ENCODE measurements at regions not wholly inside any gene's neighbourhood (a gene's known extent, or its start where the extent isn't known, plus 50 kb on each side); places are given as distances from the start of the nearest gene placed in this dataset.

DNA sequence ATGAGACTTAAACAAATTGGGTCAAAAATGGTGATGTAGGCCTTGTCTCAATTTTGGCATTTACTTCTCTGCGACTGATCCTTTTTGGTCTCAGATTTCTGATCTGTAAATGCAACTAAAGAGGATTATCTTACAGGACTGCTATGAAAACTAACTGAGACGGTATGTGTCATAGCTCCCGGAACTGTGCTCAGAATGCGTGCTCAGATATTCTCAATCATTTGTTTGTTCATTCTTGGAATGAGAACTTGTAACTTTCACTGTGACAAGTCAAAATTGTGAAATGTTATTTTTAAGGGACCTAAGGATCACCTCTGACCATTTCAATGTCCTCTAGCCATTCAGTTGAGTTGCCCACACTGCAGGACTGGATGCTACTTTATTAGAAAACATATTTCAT is 498.2 kb upstream of the PIK3C3 start:
- TF ChIP-seq, protein P1, sequence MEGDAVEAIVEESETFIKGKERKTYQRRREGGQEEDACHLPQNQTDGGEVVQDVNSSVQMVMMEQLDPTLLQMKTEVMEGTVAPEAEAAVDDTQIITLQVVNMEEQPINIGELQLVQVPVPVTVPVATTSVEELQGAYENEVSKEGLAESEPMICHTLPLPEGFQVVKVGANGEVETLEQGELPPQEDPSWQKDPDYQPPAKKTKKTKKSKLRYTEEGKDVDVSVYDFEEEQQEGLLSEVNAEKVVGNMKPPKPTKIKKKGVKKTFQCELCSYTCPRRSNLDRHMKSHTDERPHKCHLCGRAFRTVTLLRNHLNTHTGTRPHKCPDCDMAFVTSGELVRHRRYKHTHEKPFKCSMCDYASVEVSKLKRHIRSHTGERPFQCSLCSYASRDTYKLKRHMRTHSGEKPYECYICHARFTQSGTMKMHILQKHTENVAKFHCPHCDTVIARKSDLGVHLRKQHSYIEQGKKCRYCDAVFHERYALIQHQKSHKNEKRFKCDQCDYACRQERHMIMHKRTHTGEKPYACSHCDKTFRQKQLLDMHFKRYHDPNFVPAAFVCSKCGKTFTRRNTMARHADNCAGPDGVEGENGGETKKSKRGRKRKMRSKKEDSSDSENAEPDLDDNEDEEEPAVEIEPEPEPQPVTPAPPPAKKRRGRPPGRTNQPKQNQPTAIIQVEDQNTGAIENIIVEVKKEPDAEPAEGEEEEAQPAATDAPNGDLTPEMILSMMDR (conservative IDR thresholded peaks at IDR 0.05; ENCODE audit: low read depth, low read length), result no peak
- no peaks in the 10 kb centered on the region for H3K27me3 ChIP-seq (ENCODE audit: insufficient read depth, low read depth)
- H3K4me1 ChIP-seq (ENCODE audit: low read depth, poor library complexity, severe bottlenecking), result no peaks in the 10 kb centered on the region
- H4K20me1 ChIP-seq (ENCODE audit: insufficient read depth), result no peaks in the 10 kb centered on the region
- no peak overlapping the region for H3K4me3 ChIP-seq (IDR thresholded peaks at IDR 0.05; ENCODE audit: insufficient read depth, low read depth, low read length)
- no peak overlapping the region for H3K4me2 ChIP-seq
- no peaks in the 10 kb centered on the region for H3K79me2 ChIP-seq (ENCODE audit: insufficient read depth, low read depth)
- no peaks in the 10 kb centered on the region for H3K36me3 ChIP-seq (ENCODE audit: insufficient read depth)
- H3K9ac ChIP-seq, result no peak overlapping the region
- H2AFZ ChIP-seq (ENCODE audit: low read depth), result no peak overlapping the region
- H3K27ac ChIP-seq, result no peak overlapping the region

DNA sequence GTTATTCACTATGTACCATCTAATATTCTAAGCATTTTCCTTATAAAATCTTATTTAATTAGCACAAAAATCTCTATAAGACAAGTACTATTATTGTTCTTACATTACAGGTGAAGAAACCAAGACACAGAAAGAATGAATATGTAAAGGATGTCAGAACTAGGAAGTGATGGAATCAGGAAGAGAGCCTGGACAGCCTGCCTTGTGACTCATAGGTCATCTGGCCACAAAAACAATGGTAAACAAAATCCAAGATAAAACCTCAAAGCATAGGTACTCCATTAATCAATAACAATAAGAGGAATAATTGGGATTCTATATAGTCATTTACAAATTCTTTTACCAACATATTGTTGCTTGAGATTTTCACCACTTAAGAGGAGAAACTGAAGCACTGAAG is 505.4 kb upstream of the PIK3C3 start:
- Histone ChIP-seq H3K27me3 (ENCODE audit: insufficient read depth, low read depth) (no peaks in the 10 kb centered on the region), H3K4me2 (no peak overlapping the region), H3K4me1 (ENCODE audit: low read depth, poor library complexity, severe bottlenecking) (peaks cover 7% of the 10 kb centered on the region), H3K27ac (no peak overlapping the region), H4K20me1 (ENCODE audit: insufficient read depth) (no peaks in the 10 kb centered on the region), H3K4me3 (IDR thresholded peaks at IDR 0.05; ENCODE audit: insufficient read depth, low read depth, low read length) (no peak overlapping the region), H3K9ac (no peak overlapping the region), H3K36me3 (ENCODE audit: insufficient read depth) (no peaks in the 10 kb centered on the region), H2AFZ (ENCODE audit: low read depth) (no peak overlapping the region), H3K79me2 (ENCODE audit: insufficient read depth, low read depth) (no peaks in the 10 kb centered on the region)
- TF ChIP-seq, protein P1 (conservative IDR thresholded peaks at IDR 0.05; ENCODE audit: low read depth, low read length), result no peak

DNA sequence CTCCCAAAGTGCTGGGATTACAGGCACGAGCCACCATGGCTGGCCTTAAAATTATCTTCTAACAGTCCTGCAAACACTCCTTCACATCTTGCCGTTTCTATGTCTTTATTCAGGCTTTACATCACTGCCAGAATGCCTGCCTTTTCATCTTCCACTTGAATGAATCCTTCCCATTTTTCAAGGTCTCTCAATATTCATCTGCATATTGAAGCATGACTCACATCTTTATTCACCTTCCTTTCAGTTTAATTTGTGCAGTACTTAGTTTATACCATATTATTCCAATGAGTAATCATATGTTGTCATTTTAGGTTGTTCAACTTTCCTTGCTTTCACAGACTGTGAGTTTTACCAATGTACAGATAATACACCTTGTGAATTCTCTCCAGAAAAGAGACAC is 510.1 kb upstream of the PIK3C3 start:
- Histone ChIP-seq H3K4me3 (IDR thresholded peaks at IDR 0.05; ENCODE audit: insufficient read depth, low read depth, low read length) (no peak overlapping the region), H3K4me1 (ENCODE audit: low read depth, poor library complexity, severe bottlenecking) (peaks cover 7% of the 10 kb centered on the region), H3K79me2 (ENCODE audit: insufficient read depth, low read depth) (no peaks in the 10 kb centered on the region), H3K27me3 (ENCODE audit: insufficient read depth, low read depth) (no peaks in the 10 kb centered on the region), H3K27ac (no peak overlapping the region), H2AFZ (ENCODE audit: low read depth) (no peak overlapping the region), H3K36me3 (ENCODE audit: insufficient read depth) (no peaks in the 10 kb centered on the region; the same call in 1 of the 2 replicates), H4K20me1 (ENCODE audit: insufficient read depth) (no peaks in the 10 kb centered on the region), H3K9ac (no peak overlapping the region), H3K4me2 (no peak overlapping the region)
- TF ChIP-seq, protein P1 (conservative IDR thresholded peaks at IDR 0.05; ENCODE audit: low read depth, low read length), result no peak

DNA sequence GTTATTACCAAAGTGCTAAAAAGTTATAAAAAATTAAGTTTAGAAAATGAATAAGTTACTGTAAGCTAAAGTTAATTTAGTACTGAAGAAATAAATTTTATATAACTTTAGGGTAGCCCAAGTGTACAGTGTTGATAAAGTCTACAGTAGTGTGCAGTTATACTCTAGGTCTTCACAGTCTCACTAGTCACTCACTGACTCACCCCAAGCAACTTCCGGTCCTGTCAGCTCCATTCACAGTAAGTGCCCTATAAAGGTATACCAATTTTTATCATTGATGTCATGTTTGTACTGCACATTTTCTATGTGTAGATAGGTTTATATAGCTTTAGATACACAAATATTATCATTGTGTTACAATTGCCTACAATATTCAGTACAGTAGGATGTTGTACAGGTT is 518.3 kb upstream of the PIK3C3 start:
- Histone ChIP-seq H3K4me1 (ENCODE audit: low read depth, poor library complexity, severe bottlenecking) (no peaks in the 10 kb centered on the region), H3K36me3 (ENCODE audit: insufficient read depth) (no peaks in the 10 kb centered on the region; the same call in 1 of the 2 replicates), H3K9ac (no peak overlapping the region), H4K20me1 (ENCODE audit: insufficient read depth) (no peaks in the 10 kb centered on the region), H3K27ac (no peak overlapping the region), H2AFZ (ENCODE audit: low read depth) (no peak overlapping the region), H3K79me2 (ENCODE audit: insufficient read depth, low read depth) (no peaks in the 10 kb centered on the region), H3K4me2 (no peak overlapping the region), H3K4me3 (IDR thresholded peaks at IDR 0.05; ENCODE audit: insufficient read depth, low read depth, low read length) (no peak overlapping the region), H3K27me3 (ENCODE audit: insufficient read depth, low read depth) (no peaks in the 10 kb centered on the region)
- TF ChIP-seq, protein P1 (conservative IDR thresholded peaks at IDR 0.05; ENCODE audit: low read depth, low read length), result no peak
